ENCODE measurements at regions not wholly inside any gene's neighbourhood (a gene's known extent, or its start where the extent isn't known, plus 50 kb on each side); places are given as distances from the start of the nearest gene placed in this dataset.
"Not testable (repeated sequence)": the region's sequence is repeated elsewhere in the genome, so short reads cannot be mapped to it uniquely, and the experiment has no call there.

- ATAC-seq (peak in 1 of 2 donors; percentile 50), DNase-seq (peak; percentile 38)
- intact Hi-C loops (cut with DNase I), result no loop called here
Observed at GRCh38 chr3:137191133-137191923, 233.5 kb downstream of the IL20RB start.

GRCh38 chr3:137191951-137192350 lies 234.2 kb downstream of the IL20RB start:
- ATAC-seq (no peak), DNase-seq (no peak)
- intact Hi-C loops (cut with DNase I), result no loop called here

- intact Hi-C loops (cut with DNase I), result no loop called here
Observed at GRCh38 chr3:137194301-137194700, 236.5 kb downstream of the IL20RB start.

GRCh38 chr3:137198374-137198773 lies 240.6 kb downstream of the IL20RB start:
- DNase-seq; intact Hi-C loops (cut with DNase I); ATAC-seq: not testable (repeated sequence)

More at GRCh38 chr3:137194301-137194700, 236.5 kb downstream of the IL20RB start:
- DNase-seq (no peak), ATAC-seq (no peak)

DNA sequence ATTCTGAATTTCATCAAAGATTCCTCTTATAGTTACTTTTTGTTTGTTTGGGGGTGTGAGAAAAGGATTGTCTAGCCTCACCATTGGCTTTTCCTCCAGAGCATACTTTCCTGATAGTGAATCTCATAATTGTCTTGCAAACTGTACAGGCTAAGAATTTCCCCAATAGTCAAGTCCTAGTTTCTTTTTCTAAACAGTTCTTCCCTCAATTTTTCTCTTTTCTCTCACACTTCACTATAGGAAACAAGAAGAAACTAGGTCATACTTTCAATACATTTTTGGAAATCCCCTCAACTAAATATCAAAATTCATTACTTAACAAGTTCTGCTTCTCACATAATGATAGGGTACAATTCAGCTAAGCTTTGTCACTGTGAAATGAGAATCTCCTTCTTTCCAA lies 241.9 kb downstream of the IL20RB start:
- intact Hi-C loops (cut with DNase I), result no loop called here
- no peak for ATAC-seq
- DNase-seq, result no peak

DNA sequence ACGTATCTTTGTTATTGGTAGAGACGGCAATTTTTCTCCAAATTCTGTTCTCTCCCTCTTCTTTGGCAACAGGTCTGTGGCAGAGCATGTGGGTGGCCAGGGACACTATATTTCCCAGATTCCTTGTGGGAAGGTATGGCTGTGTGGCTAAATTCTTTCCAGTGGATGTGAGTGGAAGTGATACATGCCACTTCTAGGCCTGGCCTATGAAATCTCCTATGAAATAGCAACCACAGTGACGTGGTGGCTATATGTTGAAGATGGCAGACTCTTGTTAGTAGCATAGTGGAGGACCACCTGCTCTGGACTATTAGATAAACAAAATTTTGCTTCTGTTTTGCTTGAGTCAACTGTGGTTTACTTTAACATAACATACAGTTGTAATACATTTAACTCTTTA lies 243.3 kb downstream of the IL20RB start:
- ATAC-seq, result no peak
- intact Hi-C loops (cut with DNase I), result no loop called here

DNA sequence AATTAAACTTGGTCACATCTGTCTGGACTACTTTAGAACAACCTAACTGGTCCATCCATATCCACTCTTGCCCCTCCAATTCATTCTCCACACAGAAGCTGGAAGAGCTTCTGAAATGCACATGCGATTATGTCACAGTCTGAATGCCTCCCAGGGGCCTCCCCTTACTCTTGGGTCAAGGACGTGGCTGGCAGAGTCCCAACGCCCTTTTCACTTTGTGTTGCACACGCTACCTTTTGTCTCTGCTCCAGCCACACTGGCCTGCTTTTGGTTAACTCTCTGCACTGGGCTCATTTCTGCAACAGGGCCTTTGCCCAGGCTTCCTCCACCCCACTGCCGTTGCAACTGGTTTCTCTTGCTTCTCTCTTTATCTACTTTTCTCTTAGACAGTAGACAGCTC lies 245.2 kb downstream of the IL20RB start:
- intact Hi-C loops (cut with DNase I), result no loop called here
- DNase-seq (no peak), ATAC-seq (peak in 1 of 2 donors; percentile 44)

More for the DNA sequence above, 243.3 kb downstream of the IL20RB start:
- no peak for DNase-seq

GRCh38 chr3:137204409-137204808 lies 246.6 kb downstream of the IL20RB start:
- no peak for DNase-seq
- intact Hi-C loops (cut with DNase I), result no loop called here
- no peak for ATAC-seq

- intact Hi-C loops (cut with DNase I), result no loop called here
- DNase-seq (no peak), ATAC-seq (no peak)
Observed at GRCh38 chr3:137205394-137206045, 247.7 kb downstream of the IL20RB start.

GRCh38 chr3:137207616-137208015 lies 249.8 kb downstream of the IL20RB start:
- intact Hi-C loops (cut with DNase I), result no loop called here
- ATAC-seq (no peak), DNase-seq (no peak)

DNA sequence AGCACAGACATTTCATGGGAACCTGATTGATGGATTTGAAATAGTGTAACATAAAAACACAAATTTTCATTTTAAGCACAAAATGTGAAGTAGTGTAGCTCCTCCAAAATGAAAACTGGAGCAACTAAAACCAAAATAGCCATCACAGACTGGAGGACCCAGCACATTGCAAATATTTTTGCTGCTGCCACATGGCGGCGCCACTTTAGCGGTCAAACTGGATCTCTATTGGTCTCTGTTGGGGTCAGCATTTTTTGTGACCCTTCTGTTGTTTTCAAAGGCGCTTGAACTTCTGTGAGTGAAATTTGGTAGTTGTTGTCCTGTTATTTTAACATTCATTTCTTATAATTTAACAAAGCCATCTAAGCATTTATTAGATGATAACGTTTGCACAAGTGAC lies 259.9 kb downstream of the IL20RB start:
- DNase-seq (no peak), ATAC-seq (no peak)
- intact Hi-C loops (cut with DNase I), result no loop called here

DNA sequence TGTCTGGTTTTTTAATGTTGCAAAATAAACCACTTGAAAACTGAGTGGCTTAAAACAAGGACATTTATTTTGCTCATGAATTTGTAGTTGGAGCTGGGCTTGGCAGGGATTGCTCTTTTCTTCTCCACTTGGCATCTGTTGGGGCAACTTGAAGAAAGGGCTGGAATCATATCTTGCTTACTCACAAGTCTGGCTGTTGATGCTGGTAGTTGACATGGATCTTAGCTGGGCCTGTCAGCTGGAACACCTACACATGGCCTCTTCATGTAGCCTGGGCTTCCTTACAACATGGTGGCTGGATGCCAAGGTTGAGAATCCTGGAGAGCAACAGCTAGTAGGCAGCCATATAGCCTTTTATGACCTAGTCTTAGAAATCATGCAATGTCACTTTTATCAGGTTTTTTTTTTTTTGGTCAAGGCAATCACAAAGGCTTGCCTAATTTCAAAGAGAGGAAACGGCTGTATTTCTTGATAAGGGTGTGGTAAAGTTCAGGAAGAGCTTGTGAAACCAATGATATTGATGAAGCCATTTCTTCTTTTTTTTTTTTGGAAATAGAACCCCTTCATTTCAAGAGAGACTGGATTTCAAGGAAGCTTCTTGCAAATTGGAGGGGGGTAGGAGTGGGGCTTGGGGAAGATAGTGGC lies 262.1 kb downstream of the IL20RB start:
- intact Hi-C loops (cut with DNase I), result no loop called here

GRCh38 chr3:137222736-137223225 lies 265.0 kb downstream of the IL20RB start:
- DNase-seq (no peak), ATAC-seq (no peak)
- intact Hi-C loops (cut with DNase I), result no loop called here

More for the DNA sequence above, 262.1 kb downstream of the IL20RB start:
- DNase-seq (no peak), ATAC-seq (no peak)

DNA sequence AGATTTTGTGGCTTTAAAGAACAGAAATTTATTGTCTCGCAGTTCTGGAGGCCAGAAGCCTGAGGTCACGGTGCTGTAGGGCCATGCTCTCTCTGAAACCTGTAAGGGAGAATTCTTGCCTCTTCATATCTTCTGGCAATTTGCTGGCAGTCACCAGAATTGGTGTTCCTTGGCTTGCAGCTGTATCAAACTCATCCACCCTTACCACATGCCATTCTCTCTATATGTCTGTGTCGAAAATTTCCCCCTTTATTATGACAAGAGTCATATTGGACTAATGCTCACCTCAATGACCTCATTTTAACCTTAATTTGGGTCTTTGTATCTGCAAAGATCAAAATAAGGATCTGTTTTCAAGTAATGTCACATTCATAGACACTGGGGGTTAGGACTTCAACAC lies 266.7 kb downstream of the IL20RB start:
- intact Hi-C loops (cut with DNase I), result no loop called here
- DNase-seq, result no peak
- ATAC-seq, result no peak

- DNase-seq (no peak), ATAC-seq (no peak)
- intact Hi-C loops (cut with DNase I), result no loop called here
Observed at GRCh38 chr3:137242836-137243400, 285.1 kb downstream of the IL20RB start.

GRCh38 chr3:137246491-137246890 lies 288.7 kb downstream of the IL20RB start:
- DNase-seq, result no peak
- intact Hi-C loops (cut with DNase I), result no loop called here
- ATAC-seq, result no peak

- DNase-seq, result no peak
- intact Hi-C loops (cut with DNase I), result no loop called here
- ATAC-seq, result no peak
Observed at GRCh38 chr3:137249311-137249940, 291.6 kb downstream of the IL20RB start.

- no peak for DNase-seq
- ATAC-seq, result peak in 1 of 2 donors; percentile 92
- intact Hi-C loops (cut with DNase I), result no loop called here
Observed at GRCh38 chr3:137259089-137259488, 301.3 kb downstream of the IL20RB start.

GRCh38 chr3:137259701-137260100 lies 301.9 kb downstream of the IL20RB start:
- ATAC-seq (peak in 1 of 2 donors; percentile 84), DNase-seq (no peak)
- intact Hi-C loops (cut with DNase I), result no loop called here

Measured in left cardiac atrium (tissue), 4 donors.